GM12878 (cell line): ENCODE measurements at regions not wholly inside any gene's neighbourhood (a gene's known extent, or its start where the extent isn't known, plus 50 kb on each side); places are given as distances from the start of the nearest gene placed in this dataset.

Experiments used
- ATF7 ChIP-seq: fragments of 450-650 bp; IDR thresholded peaks from 2 replicates; pipeline ENCODE4 v1.6.1; 2016; ENCODE audit warnings: low read depth, mild to moderate bottlenecking
- BCL3 ChIP-seq: IDR thresholded peaks from 2 replicates; pipeline ENCODE4 v1.6.1; 2011; ENCODE audit warnings: borderline replicate concordance, low read depth, mild to moderate bottlenecking, moderate library complexity, low read length; ENCODE audit not compliant: insufficient read depth, poor library complexity, severe bottlenecking
- CBFB ChIP-seq: IDR thresholded peaks from 2 replicates; pipeline ENCODE4 v1.6.1; 2016; ENCODE audit warnings: antibody characterized with exemption, low read depth
- CBX3 ChIP-seq: fragments of 200-600 bp; sonication (generic); IDR thresholded peaks from 2 replicates; pipeline ENCODE4 v1.6.1; 2016; ENCODE audit warnings: low read depth, borderline replicate concordance
- CEBPB ChIP-seq, 2 experiments: fragments of 150-350 bp in 1 of 2; IDR thresholded peaks; 2 replicates each; pipeline ENCODE4 v1.6.1; 2012 to 2014; ENCODE audit warnings: low read depth in 2 of 2, low read length in 2 of 2, borderline replicate concordance in 1 of 2, inconsistent platforms in 1 of 2
- CREB1 ChIP-seq: IDR thresholded peaks from 2 replicates; pipeline ENCODE4 v1.6.1; 2012; ENCODE audit warnings: low read depth, mild to moderate bottlenecking, inconsistent platforms
- EP300 ChIP-seq, 2 experiments: fragments of 150-350 bp in 1 of 2; IDR thresholded peaks; 2 replicates each; pipeline ENCODE4 v1.6.1; 2011 to 2012; ENCODE audit warnings: low read depth in 2 of 2, low read length in 2 of 2, borderline replicate concordance in 1 of 2, improper control_type of control experiment in 1 of 2, inconsistent platforms in 1 of 2; ENCODE audit not compliant: control insufficient read depth in 1 of 2
- IRF3 ChIP-seq: fragments of 450-650 bp; IDR thresholded peaks from 2 replicates; pipeline ENCODE4 v1.6.1; 2014; ENCODE audit warnings: mild to moderate bottlenecking
- JUND ChIP-seq: IDR thresholded peaks from 2 replicates; pipeline ENCODE4 v1.6.1; 2012; ENCODE audit warnings: low read depth, mild to moderate bottlenecking, low read length, improper control_type of control experiment, moderate library complexity
- MAX ChIP-seq: IDR thresholded peaks from 2 replicates; pipeline ENCODE4 v1.6.1; 2012; ENCODE audit warnings: low read depth, low read length, improper control_type of control experiment
- MLLT1 ChIP-seq: fragments of 450-650 bp; IDR thresholded peaks from 2 replicates; pipeline ENCODE4 v1.6.1; 2016; ENCODE audit warnings: mild to moderate bottlenecking
- MXI1 ChIP-seq: fragments of 150-350 bp; IDR thresholded peaks from 2 replicates; pipeline ENCODE4 v1.6.1; 2011; ENCODE audit warnings: low read depth, mild to moderate bottlenecking, inconsistent platforms, low read length, improper control_type of control experiment
- MYB ChIP-seq: fragments of 150-350 bp; IDR thresholded peaks from 2 replicates; pipeline ENCODE4 v1.6.1; 2014; ENCODE audit warnings: mild to moderate bottlenecking, low read depth, low read length, borderline replicate concordance
- NFXL1 ChIP-seq: fragments of 450-650 bp; IDR thresholded peaks from 2 replicates; pipeline ENCODE4 v1.6.1; 2017; ENCODE audit warnings: antibody characterized with exemption, mild to moderate bottlenecking, borderline replicate concordance
- NKRF ChIP-seq: fragments of 450-650 bp; conservative IDR thresholded peaks from 2 replicates; pipeline ENCODE4 v1.6.1; 2017; ENCODE audit warnings: mild to moderate bottlenecking, moderate library complexity
- NR2F1 ChIP-seq: fragments of 450-650 bp; conservative IDR thresholded peaks from 2 replicates; pipeline ENCODE4 v1.6.1; 2017; ENCODE audit warnings: mild to moderate bottlenecking
- PKNOX1 ChIP-seq: fragments of 450-650 bp; IDR thresholded peaks from 2 replicates; pipeline ENCODE4 v1.6.1; 2016; ENCODE audit warnings: mild to moderate bottlenecking
- POLR2AphosphoS2 ChIP-seq: IDR thresholded peaks from 2 replicates; pipeline ENCODE4 v1.6.1; 2011; ENCODE audit warnings: low read depth, mild to moderate bottlenecking, low read length, improper control_type of control experiment, moderate library complexity
- RB1 ChIP-seq: fragments of 450-650 bp; formaldehyde crosslinking; IDR thresholded peaks from 2 replicates; pipeline ENCODE4 v1.6.1; 2017; ENCODE audit warnings: mild to moderate bottlenecking, borderline replicate concordance
- SIN3A ChIP-seq: IDR thresholded peaks from 2 replicates; pipeline ENCODE4 v1.6.1; 2012; ENCODE audit warnings: low read depth, low read length, improper control_type of control experiment
- SMAD1 ChIP-seq: fragments of 450-650 bp; IDR thresholded peaks from 2 replicates; pipeline ENCODE4 v1.6.1; 2018; ENCODE audit warnings: mild to moderate bottlenecking, low read depth; ENCODE audit not compliant: partially characterized antibody
- SMC3 ChIP-seq: IDR thresholded peaks from 2 replicates; pipeline ENCODE4 v1.6.1; 2011; ENCODE audit warnings: low read length, improper control_type of control experiment, borderline replicate concordance
- TBL1XR1 ChIP-seq: IDR thresholded peaks from 2 replicates; pipeline ENCODE4 v1.6.1; 2012; ENCODE audit warnings: low read depth, low read length, improper control_type of control experiment

GRCh38 chr9:99762470-99762869 is 59.2 kb upstream of the NR4A3 start (continued):
- TF ChIP-seq ATF7, result peak; percentile 84
- no peak for TF ChIP-seq MXI1
- TF ChIP-seq MAX, result no peak
- TF ChIP-seq NKRF, result no peak
- TF ChIP-seq MLLT1, result peak; percentile 57; the same call in 1 of the 2 replicates
- no peak for TF ChIP-seq POLR2AphosphoS2
- TF ChIP-seq NR2F1, result no peak
- TF ChIP-seq CREB1, result no peak
- no peak for TF ChIP-seq CEBPB (IDR thresholded peaks at IDR 0.05; ENCODE audit: borderline replicate concordance in 1 of 2, low read depth in 2 of 2, low read length in 2 of 2)
- peak; percentile 25; the same call in 1 of the 2 replicates for TF ChIP-seq SMC3
- TF ChIP-seq MYB, result no peak
- TF ChIP-seq BCL3, result no peak
- TF ChIP-seq JUND, result no peak
- TF ChIP-seq SIN3A, result no peak
- TF ChIP-seq TBL1XR1, result no peak
- no peak for TF ChIP-seq NFXL1
- no peak for TF ChIP-seq RB1
- no peak for TF ChIP-seq CBX3
- TF ChIP-seq CBFB, result no peak
- peak in 1 of 2 experiments; percentile 26; a peak in 2 of 4 replicates for TF ChIP-seq EP300 (IDR thresholded peaks at IDR 0.05; ENCODE audit: borderline replicate concordance in 1 of 2, control insufficient read depth in 1 of 2, low read depth in 2 of 2, low read length in 2 of 2)
- TF ChIP-seq SMAD1, result no peak
- TF ChIP-seq PKNOX1, result peak; percentile 59; the same call in 1 of the 2 replicates
- no peak for TF ChIP-seq IRF3
